ENCODE measurements at regions not wholly inside any gene's neighbourhood (a gene's known extent, or its start where the extent isn't known, plus 50 kb on each side); places are given as distances from the start of the nearest gene placed in this dataset.

DNA sequence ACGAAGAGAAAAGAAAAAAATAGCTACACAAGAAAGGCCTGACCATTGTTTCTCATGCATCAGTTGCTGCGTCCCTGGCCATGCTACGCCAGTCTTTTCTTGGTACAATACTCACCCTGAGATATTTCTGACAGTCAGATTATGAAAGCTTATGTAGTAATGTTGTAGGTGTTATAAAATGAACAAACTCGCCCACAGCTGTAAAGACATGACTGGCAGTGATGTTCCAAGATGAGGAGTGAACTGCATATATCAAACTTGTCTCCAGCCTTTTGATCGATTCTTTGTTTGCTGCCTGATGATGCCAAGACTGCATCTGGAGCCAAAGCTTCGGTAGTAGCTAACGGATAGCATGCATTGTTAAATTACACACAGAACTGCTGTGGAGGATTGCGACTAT, 822.7 kb downstream of the TUSC7 start:
- no peak for DNase-seq

DNA sequence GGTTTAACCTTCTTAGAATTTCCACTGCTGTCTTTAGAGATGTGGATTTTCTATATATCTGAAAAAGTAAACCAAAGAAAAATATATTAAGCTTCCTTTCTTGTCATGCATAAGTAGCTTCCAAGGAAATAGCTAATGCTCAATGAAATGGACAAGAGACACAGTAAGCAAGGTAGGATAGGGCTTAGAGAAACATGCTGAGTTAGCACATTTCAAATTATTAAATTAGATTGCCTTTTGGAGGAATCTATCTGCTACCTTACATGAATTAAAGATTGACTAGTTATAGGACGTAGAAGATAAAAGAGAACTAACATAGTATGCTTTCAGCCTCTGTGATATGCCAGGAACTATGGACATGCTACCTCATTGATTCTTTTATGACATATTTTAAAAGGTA, 824.6 kb downstream of the TUSC7 start:
- DNase-seq, result no peak

DNA sequence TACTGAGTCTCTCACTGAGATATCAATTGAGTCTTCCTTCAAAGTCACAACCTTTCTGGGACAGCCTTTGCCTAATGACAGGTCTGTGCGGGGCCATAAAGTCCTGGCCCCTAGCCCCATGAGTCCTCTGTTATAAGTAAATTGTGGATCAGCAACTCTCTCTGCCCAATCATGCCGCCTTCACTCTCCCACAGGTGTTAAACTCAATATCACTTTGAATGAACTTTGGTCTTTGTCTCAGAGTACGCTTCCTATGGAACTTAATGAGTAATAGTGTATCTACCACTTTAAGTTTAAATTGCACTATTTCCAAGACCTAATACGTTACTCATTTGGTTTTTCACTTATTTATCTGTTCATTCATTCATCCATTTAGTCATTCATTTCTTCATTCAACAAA, 826.4 kb downstream of the TUSC7 start:
- no peak for DNase-seq

DNA sequence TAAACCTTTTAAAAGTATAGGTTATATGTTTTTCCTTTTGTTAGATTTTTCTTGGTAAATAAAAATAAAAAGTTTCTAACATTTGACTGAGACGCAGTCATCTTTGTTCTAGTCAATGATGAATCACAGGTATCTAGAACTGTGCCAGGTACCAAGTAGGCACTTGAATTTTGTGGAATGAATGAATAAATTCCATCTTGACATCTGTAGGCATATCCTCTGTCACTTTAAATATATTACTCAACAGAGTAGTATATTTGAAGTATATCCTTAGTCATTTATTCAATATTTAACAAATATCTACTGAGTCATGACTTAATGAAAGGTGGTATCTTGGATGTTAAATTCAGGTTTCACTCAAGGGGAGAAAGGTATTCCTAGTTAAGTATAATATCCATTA, 828.4 kb downstream of the TUSC7 start:
- no peak for DNase-seq

DNA sequence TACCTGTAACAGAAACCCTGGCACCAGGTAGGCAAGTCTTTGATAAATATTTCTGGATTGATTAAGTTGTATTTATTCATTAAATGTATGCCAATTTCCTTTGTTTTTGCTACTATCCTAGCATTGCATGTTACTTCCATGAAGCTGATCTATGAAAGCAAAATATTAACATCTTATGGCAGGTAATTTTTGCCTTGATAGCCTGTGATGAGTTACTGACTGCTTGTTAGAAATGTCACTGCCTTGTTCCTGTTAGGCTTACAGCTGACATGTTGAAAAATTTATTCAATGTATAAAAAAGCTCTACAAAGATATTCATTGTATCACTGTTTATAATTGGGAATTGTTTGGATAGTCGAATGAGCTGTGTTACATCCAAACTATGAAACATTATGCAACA, 830.1 kb downstream of the TUSC7 start:
- DNase-seq, result no peak

DNA sequence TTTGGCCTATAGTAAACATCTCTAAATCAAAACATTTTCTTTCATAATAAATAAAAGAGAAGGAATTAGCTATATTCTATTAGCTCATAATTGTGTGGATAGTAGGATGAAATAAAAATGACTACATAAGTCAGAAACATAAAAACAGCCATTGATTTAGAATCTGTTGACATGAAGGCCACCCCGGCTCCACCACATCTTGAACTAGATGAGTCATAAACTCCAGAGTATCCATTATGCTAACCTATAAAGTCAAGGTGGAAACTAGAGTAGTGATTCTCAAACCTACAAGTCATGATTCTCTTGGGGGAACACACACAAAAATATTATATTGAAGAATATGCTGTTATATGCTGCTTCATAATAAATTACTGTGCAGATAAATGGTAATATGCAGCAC, 831.0 kb downstream of the TUSC7 start:
- DNase-seq, result no peak

DNA sequence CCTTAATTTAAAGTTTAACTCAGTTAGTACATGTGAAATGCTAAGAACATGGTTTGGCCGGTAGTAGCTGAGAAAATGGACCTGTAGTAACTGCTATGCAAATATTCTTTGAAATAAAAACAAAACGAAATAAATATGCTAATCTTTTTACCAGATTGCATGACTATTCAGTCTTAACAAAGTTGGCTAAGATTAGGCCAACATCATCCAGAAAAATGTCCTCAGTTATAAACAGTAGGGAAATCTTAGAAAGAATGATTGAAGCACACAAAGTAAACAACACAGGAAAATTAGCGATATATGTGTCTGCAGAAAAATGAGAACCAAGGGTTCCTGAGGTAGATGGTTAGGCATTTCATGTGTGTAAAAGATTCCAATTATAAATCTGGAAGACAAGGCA, 832.1 kb downstream of the TUSC7 start:
- DNase-seq, result no peak

DNA sequence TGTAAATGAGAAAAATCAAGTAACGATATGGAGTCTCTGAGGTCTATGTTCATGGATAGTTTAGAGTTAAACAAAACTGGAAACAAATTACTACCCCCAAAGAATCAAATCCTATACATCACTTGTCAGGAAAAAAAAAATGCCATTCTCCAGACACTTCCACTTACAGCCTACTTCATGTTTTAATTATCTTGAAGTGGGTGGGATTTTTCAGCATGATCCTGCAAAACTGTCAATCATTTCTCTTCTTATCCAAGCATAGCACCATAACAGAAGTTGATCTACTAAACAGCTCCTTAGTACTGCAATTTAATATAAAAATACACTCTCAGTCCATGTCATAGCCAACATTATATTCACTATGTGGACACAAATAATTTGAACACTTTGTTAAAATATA, 833.9 kb downstream of the TUSC7 start:
- no peak for DNase-seq

DNA sequence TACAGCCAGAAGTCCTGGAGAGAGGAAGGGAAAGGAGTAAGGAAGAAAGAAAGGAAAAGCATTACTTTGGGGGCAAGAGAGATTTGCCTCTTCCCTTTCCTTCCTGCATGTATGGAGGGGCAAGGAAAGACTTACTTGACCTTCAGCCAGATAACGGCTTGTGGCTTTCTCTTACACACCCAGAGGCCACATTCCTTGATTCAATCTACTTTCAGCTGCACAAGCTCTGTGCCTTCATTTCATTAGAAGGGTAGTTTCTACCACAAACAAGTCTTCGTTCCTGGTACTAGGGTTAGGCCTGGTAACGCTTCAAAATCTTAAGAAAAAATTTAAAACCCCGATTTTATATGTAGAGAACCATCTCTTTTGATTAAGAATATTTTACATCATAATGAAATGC, 835.9 kb downstream of the TUSC7 start:
- no peak for DNase-seq

DNA sequence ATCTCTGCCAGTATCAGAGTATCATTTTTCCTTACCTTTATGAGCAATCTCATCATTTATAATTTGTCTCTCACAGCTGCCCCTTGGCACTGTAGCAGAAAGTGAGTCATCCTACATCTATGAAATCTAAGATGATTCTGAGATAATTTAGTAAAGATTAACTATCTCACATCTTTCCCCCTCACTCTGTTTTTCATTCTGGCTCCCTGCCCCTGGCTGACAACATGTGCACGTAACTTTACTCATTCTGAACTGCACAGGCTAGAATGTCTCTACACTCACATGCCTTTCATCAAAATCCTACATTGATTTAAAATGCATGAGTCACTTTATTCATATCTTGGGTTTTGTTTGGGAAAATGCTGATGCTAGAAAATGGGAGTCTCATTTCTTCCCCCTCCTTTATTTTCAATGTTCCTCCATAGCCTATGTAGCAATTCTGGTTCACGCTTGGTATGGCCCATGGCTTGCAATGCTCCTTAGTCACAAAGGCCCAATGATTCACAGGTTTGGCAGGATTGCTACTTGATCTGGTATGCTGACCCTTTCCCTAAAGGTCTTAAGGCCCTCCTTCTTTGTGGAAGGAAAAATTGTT, 838.5 kb downstream of the TUSC7 start:
- peak in 1 of 3 donors; percentile 23 for DNase-seq

DNA sequence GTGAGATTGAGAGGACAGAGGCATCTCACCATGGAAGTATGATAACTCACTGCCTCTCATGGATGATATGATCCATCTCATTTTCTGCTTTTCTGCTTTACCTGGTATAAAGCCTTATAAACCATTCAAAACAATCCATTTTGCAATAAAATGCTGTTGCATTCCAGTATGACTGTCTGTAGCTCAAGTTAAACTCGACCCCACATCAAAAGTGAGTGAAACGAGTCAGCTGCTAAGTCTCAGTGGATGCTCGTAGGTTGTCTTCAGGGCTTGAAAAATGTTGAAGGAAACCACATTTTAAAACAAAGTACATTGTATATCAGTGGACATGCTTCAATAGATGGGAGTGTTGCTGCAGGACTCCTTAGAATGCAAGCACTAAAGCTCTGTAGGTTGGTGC, 839.0 kb downstream of the TUSC7 start:
- no peak for DNase-seq

DNA sequence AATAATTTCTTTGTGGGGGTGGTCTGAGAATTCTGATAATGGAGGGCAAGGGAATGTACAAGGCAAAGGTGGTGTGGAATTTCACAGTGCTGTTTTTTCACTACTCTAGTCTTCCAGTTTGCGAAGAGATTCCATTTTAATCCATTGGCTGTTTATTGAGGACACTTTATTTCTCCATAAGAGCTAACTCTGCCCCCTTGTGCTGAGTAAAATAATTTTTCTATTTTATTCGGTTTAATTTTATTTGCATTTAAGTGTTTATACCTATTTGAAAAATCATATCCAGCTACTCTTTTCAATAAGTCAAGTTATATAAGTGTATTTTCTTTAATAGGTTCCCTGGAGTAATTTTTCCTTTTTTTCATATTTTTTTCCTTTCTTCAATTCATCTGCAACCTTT, 840.1 kb downstream of the TUSC7 start:
- no peak for DNase-seq

DNA sequence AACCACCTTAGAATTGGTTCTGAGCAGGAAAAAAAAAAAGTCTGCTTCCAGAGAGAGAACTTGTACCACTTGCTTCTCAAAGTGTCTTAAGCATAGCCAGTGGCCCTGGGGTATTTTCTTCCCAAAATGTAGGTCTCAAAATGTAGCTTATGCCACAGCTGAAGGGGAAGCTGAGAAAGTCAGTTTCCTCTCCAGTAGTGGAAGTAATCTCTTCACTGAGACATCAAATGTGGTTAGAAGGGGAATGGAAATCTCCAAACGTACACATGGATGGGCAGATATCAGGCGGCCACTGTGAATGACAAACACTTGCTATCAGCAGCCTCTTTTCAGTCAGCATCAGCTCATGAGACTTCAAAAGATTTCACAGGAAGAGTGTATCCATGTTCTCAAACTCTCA, 841.2 kb downstream of the TUSC7 start:
- DNase-seq, result peak in 2 of 3 donors; percentile 13 to 55

DNA sequence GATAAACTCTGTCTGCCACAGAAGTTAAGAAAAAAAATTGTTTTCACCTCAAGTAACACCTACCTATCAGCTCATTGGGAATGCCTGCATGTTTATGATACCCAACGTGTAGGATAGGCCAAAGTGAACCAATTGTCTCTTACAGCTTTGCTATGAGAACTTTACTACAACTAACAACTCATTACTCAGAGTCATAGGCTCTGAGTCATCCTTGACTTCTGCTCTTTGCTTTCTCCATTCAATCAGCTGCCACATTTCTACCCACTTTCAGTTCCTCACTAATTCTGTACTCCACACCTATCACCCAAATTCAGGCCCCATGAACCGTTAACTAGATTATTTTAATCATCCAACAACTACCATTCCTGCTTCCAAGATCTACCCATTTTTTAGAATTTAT, 843.9 kb downstream of the TUSC7 start:
- DNase-seq, result peak; percentile 71 to 87 (median 86)

DNA sequence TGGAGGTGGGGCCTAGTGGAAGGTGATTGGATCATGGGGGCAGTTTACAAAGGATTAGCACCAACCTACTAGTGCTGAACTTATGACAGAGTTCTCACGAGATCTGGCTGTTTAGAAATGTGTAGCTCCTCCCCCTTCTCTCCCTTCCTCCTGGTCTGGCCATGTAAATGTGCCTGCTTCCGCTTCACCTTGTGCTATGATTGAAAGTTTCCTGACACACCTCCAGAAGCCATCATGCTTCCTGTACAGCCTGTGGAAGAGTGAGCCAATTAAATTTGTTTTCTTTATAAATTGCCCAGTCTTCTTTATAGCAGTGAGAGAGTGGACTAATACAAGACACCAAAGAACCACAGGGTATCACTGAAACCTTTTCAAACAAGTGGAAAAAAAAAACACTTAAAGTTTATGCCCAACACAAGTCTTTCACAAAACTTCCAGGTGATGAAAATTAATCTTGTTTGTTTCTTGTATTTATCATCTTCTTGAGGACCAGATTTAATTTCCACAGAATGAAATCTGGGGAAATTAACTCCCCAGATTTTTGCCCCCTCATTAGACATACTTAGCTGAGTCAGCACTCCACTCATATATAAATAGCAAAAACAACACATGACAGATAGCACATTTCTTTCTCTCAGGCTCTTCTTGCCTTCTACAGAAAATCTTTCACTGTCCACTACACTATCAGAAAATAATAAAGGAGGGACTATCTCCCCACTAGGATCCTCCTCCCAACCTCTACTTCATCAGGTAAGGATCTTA, 847.2 kb downstream of the TUSC7 start:
- no peak for DNase-seq

DNA sequence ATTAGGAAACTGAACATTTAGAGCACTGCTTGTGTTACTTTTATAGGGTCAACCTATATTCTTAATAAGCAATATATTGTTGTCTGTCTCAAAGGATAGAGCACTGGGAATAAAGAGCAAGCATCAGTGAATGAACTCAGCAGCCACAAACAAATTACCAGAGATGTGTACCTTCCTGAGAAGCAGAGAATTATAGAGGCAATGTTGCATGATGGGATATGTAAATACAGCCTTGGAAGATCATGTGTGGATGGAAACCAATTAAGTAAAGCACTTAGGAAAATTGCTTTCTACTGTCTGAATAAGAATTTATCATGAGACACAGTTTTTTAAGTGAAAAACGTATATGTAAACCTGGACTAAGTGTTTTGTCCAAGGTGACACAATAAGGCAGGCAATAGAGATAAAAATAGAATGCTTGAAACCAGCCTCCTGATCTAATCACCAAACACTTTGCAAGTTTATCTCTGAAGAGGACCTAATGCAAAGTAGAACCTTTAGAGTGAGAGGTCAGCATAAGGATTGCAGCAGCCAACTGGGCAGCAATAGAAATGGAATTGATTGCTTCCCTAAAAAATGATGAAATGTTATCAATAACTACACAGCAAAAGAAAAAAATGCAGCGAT, 848.0 kb downstream of the TUSC7 start:
- no peak for DNase-seq

DNA sequence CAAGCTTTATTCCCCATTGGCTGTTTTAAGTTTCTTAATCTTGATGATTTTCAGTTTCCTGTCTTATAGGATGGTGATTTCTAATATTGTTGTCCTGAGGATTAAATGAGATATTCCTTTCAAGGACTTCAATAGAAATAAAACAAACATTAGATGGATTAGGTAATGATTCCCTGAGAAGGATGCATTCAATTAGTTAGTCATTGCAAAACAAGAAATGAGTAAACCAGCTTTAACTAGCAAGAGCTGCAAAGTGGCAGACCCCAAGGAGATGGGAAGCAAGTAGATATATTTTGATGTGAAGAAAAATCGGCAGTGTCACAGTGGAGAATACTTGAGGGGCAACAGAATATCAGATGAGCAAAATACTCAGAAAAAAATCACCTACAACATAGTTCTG, 849.1 kb downstream of the TUSC7 start:
- DNase-seq, result no peak

DNA sequence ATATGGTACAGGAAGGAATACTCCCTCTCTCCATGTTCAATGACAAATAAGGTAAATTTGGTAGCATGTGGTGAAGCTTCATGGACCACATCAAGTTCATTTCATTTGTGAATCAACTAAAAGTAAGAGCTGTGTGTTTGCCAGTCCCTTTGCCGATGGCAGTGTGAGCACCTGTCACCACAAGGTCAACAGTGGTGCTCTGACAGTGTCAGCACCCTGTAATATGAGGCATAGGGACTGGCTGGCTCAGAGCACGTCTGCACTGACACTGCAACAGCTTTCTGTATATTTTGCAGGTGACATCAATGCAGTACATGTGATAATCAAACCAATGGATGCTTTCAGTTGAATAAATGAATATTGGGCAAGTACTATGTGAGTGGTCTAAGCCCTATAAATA, 852.4 kb downstream of the TUSC7 start:
- DNase-seq, result no peak

DNA sequence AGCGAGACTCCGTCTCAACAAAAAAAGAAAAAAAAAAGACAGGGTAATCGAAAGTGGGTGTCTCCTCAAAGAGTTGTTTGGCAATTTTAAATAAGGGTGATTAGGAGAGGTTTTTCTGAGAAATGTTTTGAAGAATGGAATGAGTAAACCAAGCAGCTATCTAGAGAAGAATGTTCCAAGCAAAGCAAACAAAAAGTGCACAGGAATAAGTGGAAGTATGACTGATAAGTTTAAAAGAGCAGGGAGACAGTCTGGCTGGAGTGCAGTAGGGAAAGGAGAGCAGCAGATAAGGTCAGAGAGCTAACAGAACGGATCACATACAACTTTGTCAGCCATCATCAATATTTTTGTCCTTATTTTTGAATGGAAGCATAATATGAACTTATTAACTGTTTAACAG, 853.5 kb downstream of the TUSC7 start:
- DNase-seq, result no peak

DNA sequence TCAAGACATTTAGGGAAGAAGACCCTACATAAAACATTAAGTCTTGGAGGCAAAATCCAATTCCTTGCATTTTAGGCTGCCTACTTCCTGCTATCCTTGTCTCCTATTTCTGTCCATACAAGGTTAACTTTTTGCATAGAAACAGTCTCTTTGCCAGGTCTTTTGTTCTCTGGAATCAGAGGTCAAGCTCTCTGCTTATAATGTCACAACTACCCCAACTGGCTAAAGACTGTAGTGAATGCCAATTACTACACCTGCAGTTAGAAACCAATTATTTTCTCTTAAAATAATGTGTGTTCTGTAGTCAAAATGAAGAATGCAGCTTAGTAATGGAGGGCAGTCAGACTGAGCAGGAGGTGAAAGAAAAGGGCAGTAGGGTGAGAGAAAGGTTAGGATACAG, 856.2 kb downstream of the TUSC7 start:
- no peak for DNase-seq

DNA sequence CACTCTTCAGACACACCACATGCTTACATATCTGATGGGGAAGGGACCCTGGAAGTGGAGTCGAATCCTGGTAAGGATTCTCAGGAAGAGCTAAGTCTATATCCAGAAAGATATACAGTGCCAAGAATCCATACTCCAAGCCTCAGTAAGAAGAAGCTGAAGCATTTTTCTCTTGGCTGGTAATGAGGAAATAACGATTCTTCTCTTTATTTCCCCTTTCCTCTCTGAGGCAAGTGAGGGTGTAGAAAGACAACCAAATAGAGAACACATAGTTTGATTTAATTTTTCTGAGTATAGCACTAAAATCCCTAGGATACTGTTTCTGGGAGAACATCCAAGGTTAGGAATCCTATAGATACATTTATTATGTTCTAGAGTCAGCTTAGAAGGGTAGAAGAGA, 857.3 kb downstream of the TUSC7 start:
- peak; percentile 19 to 62 (median 47) for DNase-seq

DNA sequence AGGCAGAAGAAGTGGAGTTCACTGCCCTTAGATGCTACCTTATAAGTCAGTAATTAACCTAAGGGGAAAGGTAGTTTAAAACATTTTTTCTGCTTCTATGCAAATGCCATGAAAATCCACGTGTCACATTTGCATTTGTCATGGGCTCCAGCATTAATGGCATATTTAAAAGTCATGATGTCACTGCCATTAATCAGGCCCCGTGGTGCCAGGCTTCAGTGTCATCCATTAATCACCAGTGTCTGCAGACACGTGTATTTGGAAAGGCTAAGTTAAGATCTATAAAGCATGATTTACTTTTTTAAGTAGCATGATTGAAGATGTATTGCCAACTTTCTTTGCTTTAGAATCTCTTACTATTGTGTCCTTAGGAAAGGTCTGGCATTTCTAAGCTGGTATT, 857.8 kb downstream of the TUSC7 start:
- peak; percentile 17 to 56 (median 49) for DNase-seq

DNA sequence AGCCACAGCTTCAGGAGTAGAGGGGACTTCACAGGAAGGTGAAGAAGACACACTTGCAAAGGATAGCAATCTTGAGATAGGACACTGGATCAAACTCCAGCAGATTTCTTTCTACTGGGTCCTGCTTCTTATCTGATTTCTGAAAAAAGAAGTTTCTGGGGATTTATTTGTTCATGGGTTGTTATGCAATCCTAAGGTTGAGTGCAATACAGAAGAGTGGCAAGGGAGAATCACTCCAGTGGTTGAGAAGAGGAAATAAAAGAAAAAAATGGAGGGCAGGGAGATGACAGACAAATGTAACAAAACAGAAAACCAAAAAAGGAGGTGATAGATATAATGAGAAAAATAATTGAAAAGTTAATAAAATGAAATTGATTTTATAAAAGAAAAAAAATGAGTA, 858.3 kb downstream of the TUSC7 start:
- DNase-seq, result peak in 1 of 3 donors; percentile 32

DNA sequence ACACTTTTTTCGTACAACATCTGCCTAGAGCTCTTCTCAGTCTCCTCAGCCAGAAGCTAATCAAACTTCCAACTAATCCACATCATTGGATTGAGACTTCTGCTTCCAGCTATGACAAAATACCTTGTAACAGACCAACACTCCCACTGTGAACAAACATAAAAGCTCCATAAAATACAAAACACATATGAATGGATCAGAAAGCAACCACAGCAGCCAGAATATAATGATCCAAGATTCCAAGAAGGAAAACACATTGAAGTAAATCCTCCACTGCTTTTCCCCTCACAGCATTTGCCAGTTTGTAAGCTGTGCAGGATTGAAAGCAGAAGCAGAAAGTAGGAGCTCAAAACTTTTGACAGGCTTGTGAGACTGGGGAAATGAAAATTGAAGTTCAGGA, 863.2 kb downstream of the TUSC7 start:
- DNase-seq, result no peak

DNA sequence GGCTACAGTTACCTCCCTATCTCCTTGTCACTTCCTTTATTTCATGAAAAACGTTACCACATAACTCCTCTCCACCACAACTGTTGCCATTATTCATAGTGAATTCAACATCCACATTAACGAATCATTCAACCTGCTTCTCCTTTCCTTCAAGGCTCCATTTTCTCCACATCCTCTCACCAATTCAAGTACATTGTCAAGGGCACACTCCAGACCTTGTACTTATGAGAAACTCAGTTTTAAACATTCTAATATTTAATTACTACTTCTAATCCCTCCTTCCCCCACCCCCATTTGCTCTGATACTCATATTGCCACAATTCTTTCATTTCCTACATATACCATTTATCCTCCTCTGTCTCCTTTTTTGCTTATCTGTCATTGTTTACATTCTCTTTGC, 871.2 kb downstream of the TUSC7 start:
- DNase-seq, result no peak
